C1 segment of cervical spinal cord (tissue), 14 donors: ENCODE measurements at regions not wholly inside any gene's neighbourhood (a gene's known extent, or its start where the extent isn't known, plus 50 kb on each side); places are given as distances from the start of the nearest gene placed in this dataset.

Experiments
- DNase-seq, 14 donors: peaks; one replicate each; lab custom pipeline; 2025; lab: John Stamatoyannopoulos, UW

GRCh38 chr7:53504914-53505313 lies 469.5 kb downstream of the POM121L12 start:
- DNase-seq: no peak

DNA sequence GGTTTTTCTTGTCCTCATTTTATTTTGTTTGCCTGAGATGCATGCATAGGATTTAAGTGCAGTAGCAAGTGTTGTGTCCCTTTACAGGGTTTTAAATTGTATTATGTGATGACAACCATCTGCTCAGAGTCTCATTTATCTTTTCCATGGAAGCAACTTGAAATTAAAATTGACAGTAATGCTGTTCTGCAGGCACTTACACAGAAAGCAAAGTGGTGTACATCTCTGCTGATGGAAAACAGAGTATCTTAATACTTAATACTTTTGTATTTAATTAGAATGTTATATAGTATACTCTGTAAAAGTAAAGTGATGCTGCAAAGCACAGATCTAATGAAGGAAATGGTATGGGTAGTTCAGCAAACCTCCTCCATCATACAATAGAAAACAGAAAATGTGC lies 482.9 kb downstream of the POM121L12 start:
- DNase-seq: no peak

DNA sequence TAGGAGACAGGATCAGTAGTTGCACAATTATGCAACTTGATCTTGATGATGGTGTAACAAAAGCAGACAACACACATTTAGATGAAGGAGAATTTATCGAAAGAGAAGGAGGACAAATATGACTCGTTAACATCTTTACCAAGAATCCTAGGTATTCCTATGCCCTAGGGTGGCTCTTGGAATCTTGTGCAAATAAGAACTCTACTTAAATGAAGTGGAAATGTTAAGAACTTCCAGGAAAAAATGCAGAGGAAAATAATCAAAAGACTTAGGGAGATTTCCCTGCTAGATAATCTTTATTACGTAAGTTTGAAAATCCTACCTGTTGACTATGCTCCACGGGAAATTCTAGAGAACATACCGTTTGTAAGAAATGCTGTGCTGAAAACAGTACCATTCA lies 485.4 kb downstream of the POM121L12 start:
- DNase-seq: no peak

- DNase-seq: no peak
Observed at GRCh38 chr7:53521638-53522184, 486.3 kb downstream of the POM121L12 start.

DNA sequence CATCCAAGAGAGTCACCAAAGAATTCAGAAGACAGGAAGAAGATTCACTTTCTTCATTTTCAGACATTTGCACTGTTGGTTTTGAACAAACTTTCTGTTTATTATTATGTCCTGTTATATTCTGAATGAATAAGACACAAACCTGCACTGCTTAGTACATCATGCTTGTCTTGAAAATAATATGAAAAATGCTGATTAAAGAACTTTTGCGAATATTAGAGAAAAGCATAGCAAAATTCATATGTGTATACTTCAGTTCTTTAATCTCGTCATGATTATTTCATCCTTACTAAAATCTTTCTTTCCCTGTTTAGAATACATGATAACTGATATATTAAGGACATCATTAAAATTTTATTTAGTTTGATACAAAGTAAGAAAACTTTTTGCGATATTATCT lies 504.1 kb downstream of the POM121L12 start:
- no peak for DNase-seq

DNA sequence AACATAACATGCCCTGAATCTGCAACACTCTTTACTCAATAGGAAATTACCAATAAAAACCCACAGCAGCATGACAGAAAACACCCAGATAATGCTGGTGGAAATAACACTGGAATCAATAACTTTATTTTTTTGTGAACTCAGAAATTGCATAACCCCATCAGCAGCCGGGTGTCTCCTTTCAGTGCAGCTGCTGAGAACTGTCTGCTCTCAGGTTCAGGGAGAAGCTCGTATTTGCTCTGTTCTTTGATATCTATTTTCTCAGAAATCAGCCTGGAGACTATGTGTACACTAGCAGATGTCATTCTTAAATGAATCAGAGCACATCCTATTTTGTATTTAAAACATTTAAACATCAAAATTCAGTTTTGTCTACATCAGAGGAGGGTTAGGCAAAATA lies 506.0 kb downstream of the POM121L12 start:
- no peak for DNase-seq

GRCh38 chr7:53542157-53542556 lies 506.7 kb downstream of the POM121L12 start:
- DNase-seq: no peak
